Cardiac muscle cell (in vitro differentiated cells and primary cell): ENCODE measurements at regions not wholly inside any gene's neighbourhood (a gene's known extent, or its start where the extent isn't known, plus 50 kb on each side); places are given as distances from the start of the nearest gene placed in this dataset.

Experiments used
- DNase-seq, 2 donors: peaks; one replicate each; pipeline versions ENCODE4 v3.0.0 to v3.0.0-alpha.2; 2010 to 2017; ENCODE audit warnings: low read depth in 1 of 2, low spot score in 1 of 2
- H3K27ac ChIP-seq: fragments of 200-600 bp; sonication (generic); 2 replicates; pipeline ENCODE4 v1.5.1; 2016
- H3K27me3 ChIP-seq: fragments of 200-600 bp; sonication (generic); 2 replicates; pipeline ENCODE4 v1.6.0; 2016; ENCODE audit warnings: control low read depth
- H3K36me3 ChIP-seq: fragments of 200-600 bp; sonication (generic); 2 replicates; pipeline ENCODE4 v1.5.1; 2016; ENCODE audit warnings: control low read depth
- H3K4me1 ChIP-seq: fragments of 200-600 bp; sonication (generic); 2 replicates; pipeline ENCODE4 v1.8.1; 2017; ENCODE audit warnings: low read depth, mild to moderate bottlenecking, mixed run types
- H3K4me3 ChIP-seq: fragments of 200-600 bp; sonication (generic); 2 replicates; pipeline ENCODE4 v1.5.1; 2016; ENCODE audit warnings: mild to moderate bottlenecking
- H3K9me3 ChIP-seq: fragments of 200-600 bp; sonication (generic); 2 replicates; pipeline ENCODE4 v1.5.1; 2017; ENCODE audit warnings: low read depth, mild to moderate bottlenecking, control low read depth
- TF ChIP-seq, protein P1 (sequence below): IDR thresholded peaks from 2 replicates; pipeline ENCODE4 v1.5.1; 2012; ENCODE audit warnings: low read depth, mild to moderate bottlenecking, low read length

GRCh38 chr20:36090223-36090622, 64.3 kb upstream of the EPB41L1 start:
- TF ChIP-seq, protein P1, sequence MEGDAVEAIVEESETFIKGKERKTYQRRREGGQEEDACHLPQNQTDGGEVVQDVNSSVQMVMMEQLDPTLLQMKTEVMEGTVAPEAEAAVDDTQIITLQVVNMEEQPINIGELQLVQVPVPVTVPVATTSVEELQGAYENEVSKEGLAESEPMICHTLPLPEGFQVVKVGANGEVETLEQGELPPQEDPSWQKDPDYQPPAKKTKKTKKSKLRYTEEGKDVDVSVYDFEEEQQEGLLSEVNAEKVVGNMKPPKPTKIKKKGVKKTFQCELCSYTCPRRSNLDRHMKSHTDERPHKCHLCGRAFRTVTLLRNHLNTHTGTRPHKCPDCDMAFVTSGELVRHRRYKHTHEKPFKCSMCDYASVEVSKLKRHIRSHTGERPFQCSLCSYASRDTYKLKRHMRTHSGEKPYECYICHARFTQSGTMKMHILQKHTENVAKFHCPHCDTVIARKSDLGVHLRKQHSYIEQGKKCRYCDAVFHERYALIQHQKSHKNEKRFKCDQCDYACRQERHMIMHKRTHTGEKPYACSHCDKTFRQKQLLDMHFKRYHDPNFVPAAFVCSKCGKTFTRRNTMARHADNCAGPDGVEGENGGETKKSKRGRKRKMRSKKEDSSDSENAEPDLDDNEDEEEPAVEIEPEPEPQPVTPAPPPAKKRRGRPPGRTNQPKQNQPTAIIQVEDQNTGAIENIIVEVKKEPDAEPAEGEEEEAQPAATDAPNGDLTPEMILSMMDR = no peak

DNA sequence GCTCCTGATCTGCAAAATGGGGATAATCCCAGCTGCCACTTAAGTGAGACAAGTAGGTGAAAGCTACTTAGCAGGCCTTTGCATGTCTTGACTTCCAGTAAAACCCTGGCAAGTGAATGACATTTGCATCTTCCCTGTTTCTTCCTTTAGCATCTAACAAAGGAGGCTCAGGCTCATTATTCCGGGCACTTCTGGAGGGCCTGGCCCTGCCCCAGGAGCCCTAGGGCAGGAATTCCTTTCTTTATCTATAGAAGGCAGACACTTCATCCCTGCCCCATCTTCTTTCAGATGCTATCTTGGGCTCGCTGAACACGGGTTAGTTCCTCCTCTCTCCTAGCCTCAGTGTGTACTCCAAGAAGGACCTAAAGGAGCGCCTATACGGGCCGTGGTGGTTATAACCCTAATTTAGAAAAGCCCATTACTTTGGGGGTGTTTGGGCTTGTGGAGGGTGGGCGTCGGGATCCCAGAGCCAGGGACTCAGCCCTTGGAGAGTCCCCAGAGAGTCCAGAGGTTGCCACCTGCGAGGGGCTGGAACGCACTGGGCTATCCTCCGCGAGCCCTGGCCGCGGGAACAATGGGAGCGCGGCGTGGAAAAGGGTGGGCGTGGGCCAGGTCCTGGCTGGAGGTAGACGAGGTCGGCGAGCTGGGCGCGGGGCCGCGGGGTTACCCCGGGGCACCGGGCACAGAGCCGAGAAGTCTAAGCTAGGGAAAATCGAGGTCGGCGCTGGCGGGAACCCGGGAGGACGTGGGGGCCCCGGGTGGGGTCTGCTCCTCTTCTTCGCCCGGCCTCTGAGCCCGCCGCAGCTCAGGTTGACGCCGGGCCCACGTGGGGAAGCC, 62.8 kb upstream of the EPB41L1 start:
- DNase-seq = no peak
- TF ChIP-seq, protein P1 = no peak
- H3K36me3 ChIP-seq = no peaks in the 10 kb centered on the region
- peak overlapping the region; percentile 67 for H3K4me3 ChIP-seq
- no peak overlapping the region for H3K27ac ChIP-seq
- peaks cover 37% of the 10 kb centered on the region for H3K27me3 ChIP-seq
- no peaks in the 10 kb centered on the region for H3K9me3 ChIP-seq
- peaks cover 7% of the 10 kb centered on the region for H3K4me1 ChIP-seq

More at GRCh38 chr20:36090223-36090622, 64.3 kb upstream of the EPB41L1 start:
- H3K36me3 ChIP-seq = no peaks in the 10 kb centered on the region
- DNase-seq = no peak
- H3K4me3 ChIP-seq = no peak overlapping the region
- no peaks in the 10 kb centered on the region for H3K9me3 ChIP-seq
- no peak overlapping the region for H3K27ac ChIP-seq
- peaks cover 10% of the 10 kb centered on the region for H3K4me1 ChIP-seq
- H3K27me3 ChIP-seq = peaks cover 37% of the 10 kb centered on the region

- peak overlapping the region; percentile 67 for H3K4me3 ChIP-seq
- peak; percentile 33 to 72 for DNase-seq
- H3K9me3 ChIP-seq = no peaks in the 10 kb centered on the region
- TF ChIP-seq, protein P1 = no peak
- no peak overlapping the region for H3K27ac ChIP-seq
- H3K27me3 ChIP-seq = peaks cover 37% of the 10 kb centered on the region
- peaks cover 10% of the 10 kb centered on the region for H3K4me1 ChIP-seq
- H3K36me3 ChIP-seq = no peaks in the 10 kb centered on the region
Observed at GRCh38 chr20:36092398-36093024, 62.0 kb upstream of the EPB41L1 start.

DNA sequence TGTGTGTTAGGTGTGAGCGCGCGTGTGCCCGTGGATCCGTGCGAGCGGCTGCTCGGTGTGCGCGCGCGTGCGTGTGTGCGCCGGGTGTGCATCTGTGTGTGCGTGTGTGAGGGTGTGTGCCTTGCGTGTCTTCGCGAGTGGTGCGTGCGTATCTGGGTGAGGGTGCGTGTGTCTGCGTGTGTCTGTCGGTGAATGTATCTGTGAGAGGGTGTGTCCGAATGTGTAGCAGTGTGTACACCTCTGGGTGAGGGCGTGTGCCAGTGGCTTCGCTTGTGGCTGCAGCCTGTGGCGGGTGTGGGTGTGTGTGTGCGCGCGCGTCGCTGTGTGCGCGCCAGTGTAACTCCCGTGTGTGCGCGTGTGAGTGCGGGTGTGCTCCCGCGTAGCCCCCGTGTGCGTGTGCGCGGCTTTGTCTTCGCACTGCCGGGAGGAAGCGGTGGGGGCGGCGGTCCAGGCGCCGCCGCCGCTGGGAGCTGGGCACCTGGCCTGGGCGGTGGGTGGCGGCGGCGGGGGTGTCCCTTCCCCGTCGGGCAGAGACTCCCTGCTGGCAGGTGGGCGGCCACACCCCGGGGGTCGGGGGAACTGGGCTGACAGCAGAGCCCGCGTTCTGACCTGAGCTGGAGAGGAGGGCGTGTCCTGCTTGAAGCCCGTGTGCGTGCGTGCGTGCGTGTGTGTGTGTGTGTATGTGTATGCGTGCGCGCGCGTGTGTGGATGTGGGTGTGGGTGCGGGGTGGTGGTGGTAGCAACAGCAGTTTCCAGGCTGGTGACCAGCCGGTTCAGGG, 61.3 kb upstream of the EPB41L1 start:
- Histone ChIP-seq H3K4me3 (peak overlapping the region; percentile 67), H3K27ac (no peak overlapping the region), H3K27me3 (peaks cover 37% of the 10 kb centered on the region), H3K4me1 (peaks cover 17% of the 10 kb centered on the region), H3K36me3 (no peaks in the 10 kb centered on the region), H3K9me3 (no peaks in the 10 kb centered on the region)
- TF ChIP-seq, protein P1 = no peak
- peak; percentile 25 to 59 for DNase-seq

DNA sequence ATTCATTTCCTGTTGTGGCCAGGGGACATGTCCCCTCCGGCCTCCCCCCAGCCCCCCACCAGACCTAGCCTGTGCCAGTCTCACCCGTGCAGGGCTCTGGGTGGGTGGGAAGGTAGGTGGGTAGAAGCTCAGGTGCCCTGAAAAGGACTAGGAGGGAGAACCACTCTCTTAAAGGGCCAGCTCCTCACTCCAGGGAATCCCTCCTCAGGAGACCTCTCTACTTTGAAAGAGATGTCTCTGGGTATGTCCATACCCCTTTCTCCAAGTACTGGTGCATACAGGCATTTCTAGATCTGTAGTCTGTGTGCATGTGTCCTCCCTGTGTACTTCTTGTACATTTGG, 60.8 kb upstream of the EPB41L1 start:
- Histone ChIP-seq H3K9me3 (no peaks in the 10 kb centered on the region), H3K27me3 (peaks cover 37% of the 10 kb centered on the region), H3K4me1 (peaks cover 18% of the 10 kb centered on the region), H3K36me3 (no peaks in the 10 kb centered on the region), H3K27ac (no peak overlapping the region), H3K4me3 (peak overlapping the region; percentile 67)
- TF ChIP-seq, protein P1 = no peak
- no peak for DNase-seq
